ENCODE measurements at regions not wholly inside any gene's neighbourhood (a gene's known extent, or its start where the extent isn't known, plus 50 kb on each side); places are given as distances from the start of the nearest gene placed in this dataset.

DNA sequence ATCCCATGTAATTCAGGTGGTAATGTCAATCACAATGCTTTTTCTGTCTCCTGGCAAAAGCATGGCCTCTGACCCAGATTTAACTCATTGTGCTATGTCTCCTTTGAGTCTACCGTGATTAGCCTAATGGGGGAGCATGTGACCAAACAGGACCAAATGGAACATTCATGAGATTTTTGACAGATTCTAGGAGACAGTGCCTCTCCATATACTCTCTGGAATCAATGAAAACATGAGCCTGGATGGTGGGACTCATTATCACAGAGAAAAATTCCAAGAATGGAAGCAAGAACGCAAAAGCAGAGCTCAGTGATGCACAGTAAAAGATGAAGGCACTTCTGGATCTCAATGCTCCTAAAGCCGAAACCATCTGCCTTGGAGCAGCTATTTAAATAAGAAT lies 307.9 kb upstream of the MON1B start:
- DNase-seq: no peak
- no peak overlapping the region for H3K27ac ChIP-seq
- no peaks in the 10 kb centered on the region for H3K27me3 ChIP-seq
- no peaks in the 10 kb centered on the region for H3K4me1 ChIP-seq (ENCODE audit: insufficient read depth)
- WGBS, 3 donors: 65 to 82% (median 68%) methylated on average over 3 of the region's 3 CpGs
- no peak overlapping the region for H3K4me3 ChIP-seq
- intact Hi-C loops (cut with DNase I): no loop called here
- no peaks in the 10 kb centered on the region for H3K36me3 ChIP-seq
- no peaks in the 10 kb centered on the region for H3K9me3 ChIP-seq
- TF ChIP-seq, protein P1, sequence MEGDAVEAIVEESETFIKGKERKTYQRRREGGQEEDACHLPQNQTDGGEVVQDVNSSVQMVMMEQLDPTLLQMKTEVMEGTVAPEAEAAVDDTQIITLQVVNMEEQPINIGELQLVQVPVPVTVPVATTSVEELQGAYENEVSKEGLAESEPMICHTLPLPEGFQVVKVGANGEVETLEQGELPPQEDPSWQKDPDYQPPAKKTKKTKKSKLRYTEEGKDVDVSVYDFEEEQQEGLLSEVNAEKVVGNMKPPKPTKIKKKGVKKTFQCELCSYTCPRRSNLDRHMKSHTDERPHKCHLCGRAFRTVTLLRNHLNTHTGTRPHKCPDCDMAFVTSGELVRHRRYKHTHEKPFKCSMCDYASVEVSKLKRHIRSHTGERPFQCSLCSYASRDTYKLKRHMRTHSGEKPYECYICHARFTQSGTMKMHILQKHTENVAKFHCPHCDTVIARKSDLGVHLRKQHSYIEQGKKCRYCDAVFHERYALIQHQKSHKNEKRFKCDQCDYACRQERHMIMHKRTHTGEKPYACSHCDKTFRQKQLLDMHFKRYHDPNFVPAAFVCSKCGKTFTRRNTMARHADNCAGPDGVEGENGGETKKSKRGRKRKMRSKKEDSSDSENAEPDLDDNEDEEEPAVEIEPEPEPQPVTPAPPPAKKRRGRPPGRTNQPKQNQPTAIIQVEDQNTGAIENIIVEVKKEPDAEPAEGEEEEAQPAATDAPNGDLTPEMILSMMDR (IDR thresholded peaks at IDR 0.05): no peak

DNA sequence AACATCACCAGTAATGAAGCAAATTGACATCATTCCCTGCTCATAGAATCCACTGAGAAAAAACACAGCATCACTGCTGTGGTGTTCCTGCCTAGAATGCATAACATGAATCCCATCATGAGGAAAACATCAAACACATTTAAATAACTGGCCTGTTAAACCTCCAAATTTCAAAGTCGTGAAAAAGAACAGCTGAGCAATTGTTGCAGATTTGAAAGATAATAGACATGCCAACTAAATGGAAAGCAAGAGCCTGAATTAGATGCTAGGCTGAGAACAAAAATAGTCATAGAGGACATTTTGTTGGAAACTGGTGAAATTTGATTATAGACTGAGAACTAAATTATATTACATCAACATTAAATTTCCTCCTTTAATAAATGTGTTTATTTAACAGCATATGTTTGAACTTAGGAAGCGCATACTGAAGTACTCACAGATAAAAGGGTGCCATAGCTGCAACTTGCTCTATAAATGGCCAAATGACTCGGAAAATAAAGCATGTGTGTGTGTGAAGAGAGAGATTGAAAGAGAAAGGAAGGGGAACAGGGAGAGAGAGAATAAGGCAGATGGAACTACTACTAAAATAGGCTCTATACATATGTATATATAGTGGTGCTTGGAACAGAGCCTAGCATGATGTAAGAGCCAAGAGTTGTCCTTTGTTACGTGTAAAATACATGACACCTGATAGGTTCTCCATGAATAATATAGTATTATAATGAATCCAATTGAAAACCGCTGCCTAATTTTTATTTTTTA lies 305.0 kb upstream of the MON1B start:
- Histone ChIP-seq H3K27me3 (no peaks in the 10 kb centered on the region), H3K9me3 (no peaks in the 10 kb centered on the region), H3K36me3 (no peaks in the 10 kb centered on the region), H3K4me3 (no peak overlapping the region), H3K27ac (no peak overlapping the region), H3K4me1 (ENCODE audit: insufficient read depth) (no peaks in the 10 kb centered on the region)
- intact Hi-C loops (cut with DNase I): no loop called here
- TF ChIP-seq, protein P1 (IDR thresholded peaks at IDR 0.05): no peak
- TF ChIP-seq EP300 (IDR thresholded peaks at IDR 0.05) (no peak), POLR2A (IDR thresholded peaks at IDR 0.05) (no peak)
- DNase-seq: no peak
- WGBS, 3 donors: 61 to 69% (median 64%) methylated on average over 5 of the region's 5 CpGs

DNA sequence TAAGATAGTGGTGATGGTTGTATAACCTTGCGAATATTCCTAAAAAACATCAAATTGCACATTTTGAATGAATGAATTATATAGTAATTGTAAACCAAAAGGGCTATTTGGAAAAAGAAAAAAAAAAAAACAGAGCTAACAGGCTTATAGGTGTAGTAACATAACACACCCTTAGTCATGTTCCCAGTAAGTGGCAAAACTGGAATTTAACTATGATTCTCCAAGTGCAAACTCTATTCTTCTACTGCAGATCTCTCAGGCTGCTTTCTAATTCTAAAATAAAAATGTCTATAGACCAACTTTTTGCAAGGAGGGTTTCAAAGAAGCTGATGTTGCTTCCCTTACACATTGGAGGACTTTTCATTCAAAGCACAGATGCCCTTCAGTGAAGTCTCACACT lies 293.2 kb upstream of the MON1B start:
- H3K4me1 ChIP-seq (ENCODE audit: insufficient read depth): no peaks in the 10 kb centered on the region
- no peaks in the 10 kb centered on the region for H3K36me3 ChIP-seq
- WGBS, 3 donors: 65 to 81% (median 78%) methylated on average over 1 of the region's 1 CpG
- H3K27me3 ChIP-seq: no peaks in the 10 kb centered on the region
- no peak for DNase-seq
- no peaks in the 10 kb centered on the region for H3K9me3 ChIP-seq
- intact Hi-C loops (cut with DNase I): no loop called here
- TF ChIP-seq EP300 (IDR thresholded peaks at IDR 0.05): no peak
- TF ChIP-seq, protein P1 (IDR thresholded peaks at IDR 0.05): no peak
- no peak for TF ChIP-seq POLR2A (IDR thresholded peaks at IDR 0.05)
- H3K4me3 ChIP-seq: no peak overlapping the region
- no peak overlapping the region for H3K27ac ChIP-seq

DNA sequence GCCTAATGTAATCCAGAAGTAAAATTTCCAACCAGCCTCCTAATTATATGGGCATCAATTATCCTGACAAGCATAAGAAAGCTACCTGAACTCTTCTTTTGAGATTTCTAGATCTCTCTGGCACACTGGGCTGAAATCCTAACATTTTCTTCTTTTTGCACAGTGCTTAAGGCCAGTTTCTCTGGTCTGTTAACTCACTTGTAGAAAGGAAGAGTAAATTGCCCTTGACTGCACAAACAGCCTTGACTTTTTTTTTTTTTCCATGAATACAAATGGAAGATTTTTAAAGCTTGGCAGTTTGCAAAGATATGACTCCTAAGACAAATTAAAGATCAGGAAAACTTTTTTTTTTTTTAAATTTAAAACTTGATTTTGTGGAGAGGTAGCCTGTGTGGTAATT lies 291.2 kb upstream of the MON1B start:
- no peak for DNase-seq
- Histone ChIP-seq H3K4me3 (no peak overlapping the region), H3K27ac (no peak overlapping the region), H3K9me3 (no peaks in the 10 kb centered on the region), H3K27me3 (no peaks in the 10 kb centered on the region), H3K36me3 (no peaks in the 10 kb centered on the region), H3K4me1 (ENCODE audit: insufficient read depth) (no peaks in the 10 kb centered on the region)
- TF ChIP-seq POLR2A (IDR thresholded peaks at IDR 0.05) (no peak), EP300 (IDR thresholded peaks at IDR 0.05) (no peak)
- TF ChIP-seq, protein P1 (IDR thresholded peaks at IDR 0.05): no peak
- intact Hi-C loops (cut with DNase I): no loop called here
